Type B pancreatic cell (in vitro differentiated cells): ENCODE measurements at regions not wholly inside any gene's neighbourhood (a gene's known extent, or its start where the extent isn't known, plus 50 kb on each side); places are given as distances from the start of the nearest gene placed in this dataset.

Experiments
- DNase-seq: peaks from one replicate; pipeline ENCODE4 v3.0.0; 2021; ENCODE audit warnings: mixed read lengths; ENCODE audit not compliant: unreplicated experiment; ENCODE audit errors: extremely low spot score
- H3K27ac Mint-ChIP-seq: 2 replicates; pipeline ENCODE4 v1.8.0; 2021; ENCODE audit warnings: mild to moderate bottlenecking, mixed read lengths
- H3K27me3 Mint-ChIP-seq: 2 replicates; pipeline ENCODE4 v1.8.0; 2021; ENCODE audit warnings: mixed read lengths
- H3K36me3 Mint-ChIP-seq: 2 replicates; pipeline ENCODE4 v1.8.0; 2021; ENCODE audit warnings: mixed read lengths
- H3K4me1 Mint-ChIP-seq: one replicate; pipeline ENCODE4 v1.8.0; 2021; ENCODE audit warnings: mixed read lengths; ENCODE audit not compliant: unreplicated experiment
- H3K4me3 Mint-ChIP-seq: 2 replicates; pipeline ENCODE4 v1.8.0; 2021; ENCODE audit warnings: mild to moderate bottlenecking, mixed read lengths
- H3K9me3 Mint-ChIP-seq: 2 replicates; pipeline ENCODE4 v1.8.0; 2021; ENCODE audit warnings: mixed read lengths
- TF ChIP-seq, protein P1 (sequence below): fragments of 200-600 bp; sonication (generic); conservative IDR thresholded peaks from 2 replicates; pipeline ENCODE4 v1.5.0; 2021; ENCODE audit warnings: antibody characterized with exemption, mild to moderate bottlenecking

- TF ChIP-seq, protein P1, sequence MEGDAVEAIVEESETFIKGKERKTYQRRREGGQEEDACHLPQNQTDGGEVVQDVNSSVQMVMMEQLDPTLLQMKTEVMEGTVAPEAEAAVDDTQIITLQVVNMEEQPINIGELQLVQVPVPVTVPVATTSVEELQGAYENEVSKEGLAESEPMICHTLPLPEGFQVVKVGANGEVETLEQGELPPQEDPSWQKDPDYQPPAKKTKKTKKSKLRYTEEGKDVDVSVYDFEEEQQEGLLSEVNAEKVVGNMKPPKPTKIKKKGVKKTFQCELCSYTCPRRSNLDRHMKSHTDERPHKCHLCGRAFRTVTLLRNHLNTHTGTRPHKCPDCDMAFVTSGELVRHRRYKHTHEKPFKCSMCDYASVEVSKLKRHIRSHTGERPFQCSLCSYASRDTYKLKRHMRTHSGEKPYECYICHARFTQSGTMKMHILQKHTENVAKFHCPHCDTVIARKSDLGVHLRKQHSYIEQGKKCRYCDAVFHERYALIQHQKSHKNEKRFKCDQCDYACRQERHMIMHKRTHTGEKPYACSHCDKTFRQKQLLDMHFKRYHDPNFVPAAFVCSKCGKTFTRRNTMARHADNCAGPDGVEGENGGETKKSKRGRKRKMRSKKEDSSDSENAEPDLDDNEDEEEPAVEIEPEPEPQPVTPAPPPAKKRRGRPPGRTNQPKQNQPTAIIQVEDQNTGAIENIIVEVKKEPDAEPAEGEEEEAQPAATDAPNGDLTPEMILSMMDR, result no peak
- Mint-ChIP-seq H3K36me3 (no peaks in the 10 kb centered on the region), H3K27ac (no peak overlapping the region), H3K4me3 (no peak overlapping the region), H3K4me1 (no peaks in the 10 kb centered on the region), H3K27me3 (no peaks in the 10 kb centered on the region), H3K9me3 (no peaks in the 10 kb centered on the region)
- no peak for DNase-seq
Measured at GRCh38 chr18:41695441-41695840, 259.6 kb upstream of the PIK3C3 start.

GRCh38 chr18:41693008-41693407 lies 262.0 kb upstream of the PIK3C3 start:
- no peaks in the 10 kb centered on the region for H3K9me3 Mint-ChIP-seq
- no peaks in the 10 kb centered on the region for H3K36me3 Mint-ChIP-seq
- no peak for DNase-seq
- H3K27ac Mint-ChIP-seq, result no peak overlapping the region
- TF ChIP-seq, protein P1, result no peak
- no peaks in the 10 kb centered on the region for H3K27me3 Mint-ChIP-seq
- H3K4me1 Mint-ChIP-seq, result no peaks in the 10 kb centered on the region
- H3K4me3 Mint-ChIP-seq, result no peak overlapping the region

GRCh38 chr18:41690332-41691127 lies 264.5 kb upstream of the PIK3C3 start:
- TF ChIP-seq, protein P1, result no peak
- H3K27ac Mint-ChIP-seq, result no peak overlapping the region
- H3K4me3 Mint-ChIP-seq, result no peak overlapping the region
- H3K4me1 Mint-ChIP-seq, result no peaks in the 10 kb centered on the region
- H3K9me3 Mint-ChIP-seq, result no peaks in the 10 kb centered on the region
- no peaks in the 10 kb centered on the region for H3K36me3 Mint-ChIP-seq
- H3K27me3 Mint-ChIP-seq, result no peaks in the 10 kb centered on the region
- DNase-seq, result no peak

- Mint-ChIP-seq H3K36me3 (no peaks in the 10 kb centered on the region), H3K4me3 (no peak overlapping the region), H3K27ac (no peak overlapping the region), H3K9me3 (peaks cover 5% of the 10 kb centered on the region), H3K27me3 (no peaks in the 10 kb centered on the region), H3K4me1 (no peaks in the 10 kb centered on the region)
- no peak for DNase-seq
- TF ChIP-seq, protein P1, result no peak
Measured at GRCh38 chr18:41687138-41687537, 267.9 kb upstream of the PIK3C3 start.

DNA sequence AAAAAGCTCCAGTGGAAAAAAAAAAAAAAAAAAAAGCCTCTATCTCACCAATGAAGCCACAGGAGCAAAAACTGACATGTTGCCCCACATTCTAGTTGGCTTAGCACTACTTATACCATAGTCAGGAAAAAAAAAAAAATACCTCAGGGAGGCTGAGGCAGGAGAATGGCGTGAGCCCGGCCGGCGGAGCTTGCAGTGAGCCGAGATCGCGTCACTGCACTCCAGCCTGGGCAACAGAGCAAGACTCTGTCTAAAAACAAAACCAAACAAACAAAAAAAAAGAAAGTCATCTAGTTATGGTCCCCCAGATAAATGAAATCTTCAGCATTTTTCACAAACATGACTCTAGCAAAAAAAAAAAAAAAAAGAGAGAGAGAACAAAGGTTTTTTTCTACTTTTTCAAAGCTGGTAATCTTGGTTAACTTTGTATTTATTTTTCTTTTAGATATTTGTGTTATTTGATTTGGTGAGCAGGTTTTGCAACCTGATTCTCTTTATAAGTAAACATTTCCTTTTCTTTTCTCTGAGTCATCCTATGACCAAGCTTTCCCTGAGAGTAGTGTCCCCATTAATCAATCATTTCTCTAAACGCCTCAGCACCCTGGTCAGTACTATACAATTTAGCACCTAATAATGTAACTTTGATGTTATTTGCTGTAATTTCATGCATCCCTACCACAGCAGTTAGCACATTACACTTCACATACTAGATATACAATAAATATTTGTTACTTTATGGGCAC lies 273.7 kb upstream of the PIK3C3 start:
- Mint-ChIP-seq H3K27ac (no peak overlapping the region), H3K36me3 (no peaks in the 10 kb centered on the region), H3K4me3 (no peak overlapping the region), H3K9me3 (peaks cover 5% of the 10 kb centered on the region), H3K27me3 (peaks cover 6% of the 10 kb centered on the region), H3K4me1 (peaks cover 5% of the 10 kb centered on the region)
- no peak for DNase-seq
- TF ChIP-seq, protein P1, result no peak
